DLD1 (cell line): ENCODE measurements at regions not wholly inside any gene's neighbourhood (a gene's known extent, or its start where the extent isn't known, plus 50 kb on each side); places are given as distances from the start of the nearest gene placed in this dataset.
"Not testable (repeated sequence)": the region's sequence is repeated elsewhere in the genome, so short reads cannot be mapped to it uniquely, and the experiment has no call there.

Experiments
- in situ Hi-C: cut with HindIII; loops from 2 replicates; pipeline ENCODE4 v1.10.0; 2017; ENCODE audit warnings: low sequenced_read_pairs

GRCh38 chr12:54799966-54800365, 54.4 kb upstream of the MUCL1 start:
- in situ Hi-C loops = not testable (repeated sequence)

DNA sequence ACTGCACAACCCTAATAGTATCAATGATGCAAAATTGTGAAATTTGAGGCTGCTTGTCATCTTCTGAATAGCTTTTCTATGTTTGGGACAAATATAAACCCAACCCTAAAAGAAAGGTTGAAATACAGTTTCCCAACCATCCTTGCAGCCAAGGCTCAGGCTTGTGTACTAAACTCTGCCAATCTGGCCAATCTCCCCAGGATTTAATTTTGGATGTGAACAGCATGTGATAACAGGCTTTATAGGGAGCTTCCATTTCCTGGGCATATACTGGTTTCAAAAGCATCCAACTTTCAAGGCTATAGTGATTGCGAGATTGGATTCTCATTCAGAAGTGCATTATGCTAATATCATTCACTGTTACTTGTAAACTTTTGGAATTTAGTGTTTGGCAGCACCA, 55.7 kb upstream of the MUCL1 start:
- in situ Hi-C loops = no loop called here

- in situ Hi-C loops = no loop called here
Observed at GRCh38 chr12:54796991-54797390, 57.3 kb upstream of the MUCL1 start.

DNA sequence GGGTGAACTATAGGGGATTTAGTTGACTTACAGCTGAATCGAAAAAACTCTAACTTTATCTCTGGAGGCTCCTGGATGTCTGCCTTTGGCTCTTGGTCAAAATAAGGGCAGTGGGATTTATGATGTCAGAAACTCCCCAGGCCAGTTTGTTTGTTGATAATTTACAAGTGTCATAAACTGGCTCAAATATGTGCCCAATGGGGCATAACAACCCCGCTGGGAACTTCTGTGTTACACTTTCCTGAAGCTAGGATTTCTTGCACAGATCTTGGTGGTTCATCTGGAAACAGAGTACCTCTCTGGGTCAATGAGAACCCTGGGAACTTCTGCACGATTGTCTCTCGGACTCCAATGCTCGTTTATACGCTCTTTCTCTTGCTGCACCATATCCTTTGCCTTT, 58.7 kb upstream of the MUCL1 start:
- in situ Hi-C loops = no loop called here

DNA sequence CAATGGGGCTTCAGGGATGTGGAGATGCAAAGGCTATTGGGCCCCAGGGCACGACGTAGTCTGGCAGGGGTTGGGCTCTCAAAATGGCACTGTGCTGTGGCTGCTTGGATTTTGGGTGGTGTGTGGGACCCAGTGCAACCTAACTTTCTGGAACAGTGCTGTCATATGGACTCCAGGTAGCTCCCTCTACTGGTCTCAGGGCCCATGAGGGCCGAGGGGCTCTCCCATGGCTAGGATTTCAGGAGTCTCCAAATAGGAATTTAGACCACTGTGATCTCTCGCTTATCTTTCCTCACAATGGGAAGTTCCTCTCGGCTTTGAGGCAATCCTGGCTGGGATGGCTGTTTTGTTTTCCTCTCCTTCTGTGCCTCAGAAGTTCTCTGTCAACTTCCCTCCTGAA, 68.2 kb upstream of the MUCL1 start:
- in situ Hi-C loops = no loop called here

GRCh38 chr12:54784115-54784514, 70.2 kb upstream of the MUCL1 start:
- in situ Hi-C loops = no loop called here

DNA sequence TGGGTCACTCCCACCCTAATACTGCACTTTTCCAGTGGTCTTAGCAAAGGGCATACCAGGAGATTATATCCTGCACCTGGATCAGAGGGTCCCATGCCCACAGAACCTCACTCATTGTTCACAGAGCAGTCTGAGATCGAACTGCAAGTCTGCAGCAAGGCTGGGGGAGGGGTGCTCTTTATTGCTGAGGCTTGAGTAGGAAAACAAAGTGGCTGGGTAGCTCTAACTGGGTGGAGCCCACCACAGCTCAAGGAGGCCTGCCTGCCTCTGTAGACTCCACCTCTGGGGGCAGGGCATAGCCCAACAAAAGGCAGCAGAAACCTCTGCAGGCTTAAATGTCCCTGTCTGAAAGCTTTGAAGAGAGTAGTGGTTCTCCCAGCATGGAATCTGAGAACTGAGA, 77.3 kb upstream of the MUCL1 start:
- in situ Hi-C loops = not testable (repeated sequence)

DNA sequence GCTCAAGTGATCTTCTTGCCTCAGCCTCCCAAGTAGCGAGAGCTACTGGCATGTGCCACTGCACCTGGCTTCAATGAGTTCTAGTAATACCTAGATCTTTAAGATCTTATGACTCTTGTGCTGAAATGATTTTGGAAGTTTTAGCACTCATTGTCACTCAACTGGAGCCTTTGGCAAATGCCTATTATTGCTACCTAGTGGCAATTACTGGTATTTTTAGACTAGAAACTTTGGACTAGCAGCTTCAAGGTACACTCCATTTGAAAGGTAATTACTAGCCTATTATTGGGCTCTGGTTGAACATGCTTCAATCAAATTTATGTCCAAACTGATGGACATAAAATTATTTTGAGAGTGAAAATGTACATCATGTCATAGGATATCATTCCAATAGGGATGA, 80.7 kb upstream of the MUCL1 start:
- in situ Hi-C loops = no loop called here

DNA sequence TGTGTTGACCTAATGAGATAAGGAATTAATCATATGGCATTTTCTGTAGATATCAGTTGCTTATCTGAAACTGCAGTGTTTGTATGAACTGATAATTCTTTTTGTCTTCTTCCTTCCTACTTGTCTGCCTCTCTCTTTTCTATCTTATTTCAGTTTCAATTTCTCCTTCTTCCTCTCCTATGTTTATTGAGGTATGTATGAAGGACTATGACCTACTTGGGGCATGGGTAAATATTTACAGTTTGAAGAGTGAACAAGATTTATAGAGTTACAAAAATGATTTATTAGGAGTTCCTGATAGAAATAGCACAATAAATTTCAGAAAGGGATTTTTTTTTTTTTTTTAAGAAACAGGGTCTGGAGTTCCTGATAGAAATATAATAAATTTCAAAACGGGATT, 88.7 kb upstream of the MUCL1 start:
- in situ Hi-C loops = no loop called here

DNA sequence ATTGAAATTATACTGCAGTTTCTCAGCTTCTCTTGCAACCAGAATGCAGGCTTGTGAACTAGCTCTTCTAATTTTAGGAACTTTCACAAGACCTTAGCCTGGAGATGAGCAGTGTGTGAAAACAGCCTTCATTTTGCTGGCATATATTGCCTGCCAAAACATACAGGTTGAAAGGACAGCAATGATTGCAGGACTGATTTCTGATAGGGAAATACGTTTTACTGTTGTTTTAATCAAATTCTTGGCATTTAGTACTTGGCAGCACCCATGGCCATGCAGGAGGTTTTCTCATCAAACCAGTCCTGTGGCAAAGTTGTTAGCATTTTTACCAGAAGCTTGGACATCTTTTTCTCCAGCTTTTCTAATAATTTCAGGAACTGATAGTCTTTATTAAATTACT, 91.9 kb upstream of the MUCL1 start:
- in situ Hi-C loops = no loop called here

GRCh38 chr12:54759751-54760150, 94.6 kb upstream of the MUCL1 start:
- in situ Hi-C loops = no loop called here

- in situ Hi-C loops = no loop called here
Observed at GRCh38 chr12:54751493-54751892, 102.8 kb upstream of the MUCL1 start.

DNA sequence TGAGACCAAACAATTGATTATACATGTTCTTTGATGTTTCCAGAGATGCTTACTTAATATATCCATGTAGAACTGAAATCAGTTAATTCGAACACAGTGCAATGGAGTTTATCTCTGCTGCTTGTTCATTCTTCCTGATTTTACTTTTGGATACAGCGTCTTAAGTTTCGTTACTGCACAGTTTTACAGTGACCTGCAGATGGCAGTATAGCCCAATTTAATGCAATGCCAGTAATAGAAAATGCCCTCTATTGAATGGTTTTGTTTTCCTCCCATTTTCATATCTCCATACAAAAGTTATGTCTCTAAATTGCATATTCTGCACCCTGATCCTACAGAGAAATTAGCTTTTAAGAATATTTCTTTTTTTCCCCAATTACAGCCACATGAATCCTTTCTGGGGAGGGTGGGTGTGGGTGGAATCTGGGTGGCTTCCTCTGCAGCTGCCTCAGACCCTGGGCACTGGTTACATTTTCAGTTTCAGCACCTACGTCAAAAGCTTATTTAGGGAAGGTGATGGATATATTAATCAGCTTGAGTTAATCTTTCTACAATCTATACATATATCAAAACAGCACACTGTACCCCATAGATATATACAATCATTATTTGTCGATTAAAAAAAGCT, 101.1 kb upstream of the DCD start:
- in situ Hi-C loops = no loop called here

DNA sequence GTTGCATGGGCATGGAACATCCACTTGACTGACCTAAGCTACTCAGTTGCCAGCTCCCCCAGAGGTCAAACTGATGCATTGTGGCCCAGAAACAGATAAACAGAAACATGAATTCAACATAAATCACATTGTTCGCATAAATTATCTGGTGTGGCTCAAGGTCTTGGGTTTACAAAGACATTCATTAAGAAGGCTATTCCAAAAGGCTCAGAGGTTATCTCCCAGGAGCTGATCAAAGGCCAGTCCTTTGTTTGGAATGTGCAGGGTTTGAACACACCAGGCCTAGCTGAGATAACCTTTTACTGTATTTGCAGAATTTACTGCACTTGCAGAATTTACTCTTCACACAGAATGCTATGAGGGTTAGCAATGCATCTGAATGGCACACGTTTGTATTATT, 96.4 kb upstream of the DCD start:
- in situ Hi-C loops = no loop called here

GRCh38 chr12:54740882-54741281, 92.7 kb upstream of the DCD start:
- in situ Hi-C loops = no loop called here

DNA sequence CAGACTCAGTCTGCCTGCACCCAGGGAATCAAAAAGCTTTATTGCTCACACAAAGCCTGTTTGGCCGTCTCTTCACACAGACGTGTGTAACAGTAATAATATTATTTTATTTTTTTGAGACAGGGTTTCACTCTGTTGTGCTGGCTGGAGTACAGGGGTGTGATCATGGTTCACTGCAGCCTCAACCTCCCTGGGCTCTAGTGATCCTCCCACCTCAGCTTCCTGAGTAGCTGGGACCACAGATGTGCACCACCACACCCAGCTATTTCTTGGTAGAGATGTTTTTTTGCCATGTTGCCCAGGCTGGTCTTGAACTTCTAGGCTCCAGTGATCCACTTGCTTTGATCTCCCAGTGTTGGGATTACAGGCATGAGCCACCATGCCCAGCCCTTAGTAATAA, 88.4 kb upstream of the DCD start:
- in situ Hi-C loops = no loop called here

DNA sequence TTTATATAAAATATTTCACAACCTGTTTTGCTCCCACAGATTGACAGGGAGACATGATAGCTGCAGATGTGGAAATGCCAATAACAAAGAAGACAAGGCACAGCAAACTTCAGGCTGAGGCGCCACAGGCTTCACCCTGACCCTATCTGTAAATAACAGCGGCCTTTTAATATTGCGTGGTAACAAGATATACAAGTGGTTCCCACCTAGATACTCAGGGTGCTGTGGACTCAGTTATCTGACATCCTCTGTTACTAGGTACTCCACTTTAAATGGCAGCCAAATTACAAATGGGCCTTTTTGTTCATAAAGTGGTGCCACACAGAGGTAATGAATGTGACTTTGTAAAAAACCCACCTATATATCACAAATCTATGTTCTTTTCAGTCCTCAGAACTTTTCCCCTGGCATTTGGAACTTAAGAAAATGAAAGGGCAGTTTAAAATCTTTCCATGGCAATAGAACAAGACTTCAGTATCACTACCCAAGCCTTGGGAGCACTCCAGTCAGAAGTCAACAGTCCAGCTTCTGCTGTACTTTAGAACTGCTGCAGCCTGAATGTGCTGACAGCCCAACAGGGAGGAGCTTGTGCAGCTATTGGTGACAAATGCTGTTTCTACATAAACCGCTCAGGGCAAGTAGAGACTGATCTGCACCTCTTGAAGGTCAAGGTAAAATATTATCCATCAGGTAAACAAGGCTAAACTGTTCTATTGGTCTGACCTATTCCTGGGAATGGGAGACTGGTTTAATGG, 86.2 kb upstream of the DCD start:
- in situ Hi-C loops = no loop called here

DNA sequence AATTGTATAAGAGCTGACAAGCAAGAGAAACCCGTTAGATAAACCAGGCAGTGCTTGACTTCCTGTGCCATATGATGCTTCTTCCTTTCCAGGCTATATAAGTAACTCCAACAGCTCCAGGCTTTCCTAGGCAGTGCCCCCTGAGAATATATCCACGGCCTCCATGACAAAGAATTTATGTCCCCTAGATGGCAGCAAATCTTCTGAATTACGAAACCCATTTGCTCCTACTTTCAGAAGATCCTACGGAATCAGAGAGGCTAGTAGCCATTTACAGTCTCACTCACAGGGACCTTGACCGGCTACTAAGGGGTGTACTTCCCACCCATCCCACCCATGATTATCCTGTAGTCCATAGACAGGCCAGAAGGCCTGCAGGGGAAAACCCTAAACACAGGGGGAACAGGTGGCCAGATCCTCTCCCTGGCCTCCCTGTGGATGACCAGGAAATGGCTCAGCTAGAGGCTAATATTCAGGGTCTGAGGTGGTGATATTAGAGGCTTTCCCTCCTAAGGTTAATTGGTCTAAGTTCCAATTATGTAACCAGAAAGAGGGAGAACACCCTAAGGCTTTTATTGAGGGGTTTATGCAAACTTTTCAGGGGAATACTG, 77.2 kb upstream of the DCD start:
- in situ Hi-C loops = no loop called here

DNA sequence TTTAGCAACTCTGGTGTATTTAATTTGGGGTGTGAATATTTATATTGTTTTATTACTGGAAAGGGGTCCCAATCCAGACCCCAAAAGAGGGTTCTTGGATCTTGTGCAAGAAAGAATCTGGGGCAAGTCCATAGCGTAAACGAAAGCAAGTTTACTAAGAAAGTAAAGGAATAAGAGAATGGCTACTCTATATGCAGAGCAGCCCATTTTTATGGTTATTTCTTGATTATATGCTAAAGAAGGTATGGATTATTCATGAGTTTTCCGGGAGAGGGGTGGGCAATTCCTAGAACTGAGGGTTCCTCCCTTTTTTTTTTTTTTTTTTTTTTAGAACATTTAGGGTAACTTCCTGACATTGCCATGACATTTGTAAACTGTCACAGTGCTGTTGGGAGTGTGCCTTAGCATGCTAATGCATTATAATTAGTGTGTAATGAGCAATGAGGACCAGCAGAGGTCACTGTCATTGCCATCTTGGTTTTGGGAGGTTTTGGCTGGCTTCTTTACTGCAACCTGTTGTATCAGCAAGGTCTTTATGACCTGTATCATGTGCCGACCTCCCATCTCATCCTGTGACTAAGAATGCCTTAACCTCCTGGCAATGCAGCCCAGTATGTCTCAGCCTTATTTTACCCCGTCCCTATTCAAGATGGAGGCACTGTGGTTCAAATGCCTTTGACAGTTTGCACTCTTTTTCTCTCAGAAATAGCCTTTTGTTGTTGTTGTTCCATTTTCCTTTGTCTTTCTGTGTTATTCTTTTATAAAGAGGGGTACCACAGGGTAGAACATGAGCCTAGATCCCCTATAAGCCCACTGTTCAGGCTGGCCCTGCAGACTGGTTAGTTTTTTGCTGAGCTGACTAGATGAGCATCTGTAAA, 75.5 kb upstream of the DCD start:
- in situ Hi-C loops = loop anchor here (5.0 kb wide), 1 partner anchor 71 kb away; no protein-coding TSS in a partner anchor

GRCh38 chr12:54721312-54721711, 73.1 kb upstream of the DCD start:
- in situ Hi-C loops = loop anchor here (5.0 kb wide), 1 partner anchor 69 kb away; no protein-coding TSS in a partner anchor

GRCh38 chr12:54719691-54720090, 71.5 kb upstream of the DCD start:
- in situ Hi-C loops = loop anchor here (5.0 kb wide), 1 partner anchor 67 kb away; no protein-coding TSS in a partner anchor
